ENCODE measurements at regions not wholly inside any gene's neighbourhood (a gene's known extent, or its start where the extent isn't known, plus 50 kb on each side); places are given as distances from the start of the nearest gene placed in this dataset.

GRCh38 chr17:72303787-72304733, 183.2 kb downstream of the SOX9 start:
- DNase-seq = no peak

- no peak for DNase-seq
Observed at GRCh38 chr17:72304859-72305258, 184.0 kb downstream of the SOX9 start.

DNA sequence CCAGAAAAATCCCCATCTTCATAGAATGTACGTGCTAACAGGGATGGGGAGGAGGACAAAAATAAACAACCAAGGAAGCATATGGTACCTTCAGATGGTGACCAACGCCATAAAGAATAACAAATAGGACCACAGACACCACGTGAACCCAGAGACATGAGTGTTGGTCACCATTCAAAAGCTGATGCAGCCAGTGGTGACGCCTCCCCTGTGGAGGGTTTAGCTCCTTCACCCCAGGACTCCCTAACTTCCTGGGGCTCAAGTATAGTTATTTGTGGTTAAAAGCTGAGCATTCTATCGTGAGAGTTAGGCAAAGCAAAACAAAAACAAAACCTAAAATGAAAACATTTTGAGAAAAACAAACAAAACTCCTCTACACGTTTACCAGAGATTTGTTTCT, 184.7 kb downstream of the SOX9 start:
- no peak for DNase-seq

- DNase-seq = no peak
Observed at GRCh38 chr17:72306037-72306436, 185.2 kb downstream of the SOX9 start.

DNA sequence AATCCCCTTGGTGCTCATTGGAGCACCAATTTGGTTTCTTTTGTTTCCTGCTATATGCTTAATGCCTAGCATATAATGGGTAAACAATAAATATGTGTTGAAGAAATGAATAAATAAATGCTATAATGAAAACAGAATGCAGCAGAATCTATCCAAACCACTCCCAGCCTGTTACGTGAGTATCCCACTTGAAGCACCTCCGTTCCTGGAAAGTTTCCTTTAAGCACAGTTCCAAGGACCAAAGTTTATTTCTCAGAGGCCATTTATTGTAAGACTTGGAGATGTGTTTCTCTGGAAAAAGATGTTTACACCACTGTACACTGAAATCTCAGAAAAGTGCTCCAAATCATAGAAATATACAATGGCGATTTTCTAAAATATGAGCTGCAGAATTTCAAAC, 187.0 kb downstream of the SOX9 start:
- DNase-seq = no peak

GRCh38 chr17:72308744-72309385, 188.0 kb downstream of the SOX9 start:
- no peak for DNase-seq

- no peak for DNase-seq
Observed at GRCh38 chr17:72311004-72311403, 190.2 kb downstream of the SOX9 start.

DNA sequence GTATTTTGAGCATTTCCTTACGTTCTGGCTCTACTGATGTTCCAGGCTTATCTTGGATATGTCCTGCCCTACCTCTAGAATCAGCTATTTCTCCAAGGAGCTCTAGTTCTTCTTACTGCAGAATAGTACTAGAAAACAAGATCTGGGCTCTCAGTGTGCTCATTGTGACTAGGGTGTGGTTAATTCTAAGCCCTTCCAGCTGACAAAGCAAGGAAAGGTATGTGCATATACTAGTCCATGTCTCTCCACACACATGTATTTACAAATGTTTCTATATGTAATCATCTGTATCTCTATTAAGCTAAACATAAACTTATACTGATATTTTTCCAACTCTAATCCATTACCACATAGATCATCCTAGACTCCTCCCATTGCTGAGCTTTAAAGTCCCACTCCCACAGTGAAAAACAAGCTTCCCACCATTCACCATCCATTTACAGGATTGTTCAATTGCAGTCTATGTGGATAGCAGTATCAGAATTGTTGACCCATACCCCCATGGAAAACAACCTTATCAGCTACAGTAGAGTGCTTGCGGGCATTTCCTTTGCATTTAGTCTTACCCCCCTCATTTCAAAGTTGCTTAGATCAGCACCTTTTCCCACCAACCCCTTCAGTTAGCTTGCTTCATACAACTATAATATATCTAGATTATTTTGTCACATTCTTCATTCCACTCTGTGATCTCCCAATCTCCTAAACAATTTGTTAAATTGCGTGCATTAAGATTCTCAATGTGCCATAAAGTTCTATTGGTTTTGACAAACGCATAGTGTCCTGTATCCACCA, 194.5 kb downstream of the SOX9 start:
- no peak for DNase-seq

DNA sequence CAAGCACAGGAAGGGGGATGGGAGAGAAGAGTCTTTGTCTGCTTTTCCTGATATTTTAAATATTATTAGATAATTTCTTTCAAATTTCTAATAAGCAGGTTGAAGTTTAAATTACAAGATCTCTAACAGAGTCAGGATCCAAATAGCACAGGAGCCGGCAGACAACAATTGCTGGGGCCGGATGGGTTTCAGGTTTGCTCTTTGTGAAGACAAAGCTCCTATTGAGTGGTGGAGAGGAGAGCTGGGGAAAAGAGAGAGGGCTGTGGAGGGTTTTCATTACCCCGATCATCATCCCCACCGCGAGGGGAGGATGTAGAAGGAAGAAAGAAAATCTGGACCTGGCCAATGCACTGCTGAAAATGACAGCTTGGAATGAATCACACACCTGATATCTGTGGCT, 197.3 kb downstream of the SOX9 start:
- DNase-seq = no peak

GRCh38 chr17:72321896-72322295, 201.1 kb downstream of the SOX9 start:
- no peak for DNase-seq

- DNase-seq = no peak
Observed at GRCh38 chr17:72332367-72332766, 211.5 kb downstream of the SOX9 start.

DNA sequence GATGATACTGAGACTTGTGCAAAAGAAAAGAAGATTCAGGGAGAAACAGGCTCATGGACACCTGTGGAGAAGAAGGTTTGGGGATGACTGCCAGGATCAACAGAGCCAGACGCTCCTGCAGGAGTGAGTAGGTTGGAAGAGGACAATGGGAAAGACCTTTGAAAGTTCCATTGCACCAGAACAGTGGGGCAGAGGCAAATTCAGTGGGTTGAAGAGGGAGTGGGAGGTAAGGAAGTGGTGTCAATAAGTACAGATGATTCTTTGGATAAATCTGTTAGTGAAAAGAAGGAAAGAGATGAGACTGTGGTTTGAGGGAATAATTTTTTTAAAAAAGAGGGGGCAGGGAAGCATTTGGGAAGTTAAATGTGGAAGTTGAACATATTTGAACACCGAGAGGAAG, 212.8 kb downstream of the SOX9 start:
- peak in 1 of 14 donors; percentile 27 for DNase-seq

GRCh38 chr17:72334205-72334604, 213.4 kb downstream of the SOX9 start:
- DNase-seq = no peak

DNA sequence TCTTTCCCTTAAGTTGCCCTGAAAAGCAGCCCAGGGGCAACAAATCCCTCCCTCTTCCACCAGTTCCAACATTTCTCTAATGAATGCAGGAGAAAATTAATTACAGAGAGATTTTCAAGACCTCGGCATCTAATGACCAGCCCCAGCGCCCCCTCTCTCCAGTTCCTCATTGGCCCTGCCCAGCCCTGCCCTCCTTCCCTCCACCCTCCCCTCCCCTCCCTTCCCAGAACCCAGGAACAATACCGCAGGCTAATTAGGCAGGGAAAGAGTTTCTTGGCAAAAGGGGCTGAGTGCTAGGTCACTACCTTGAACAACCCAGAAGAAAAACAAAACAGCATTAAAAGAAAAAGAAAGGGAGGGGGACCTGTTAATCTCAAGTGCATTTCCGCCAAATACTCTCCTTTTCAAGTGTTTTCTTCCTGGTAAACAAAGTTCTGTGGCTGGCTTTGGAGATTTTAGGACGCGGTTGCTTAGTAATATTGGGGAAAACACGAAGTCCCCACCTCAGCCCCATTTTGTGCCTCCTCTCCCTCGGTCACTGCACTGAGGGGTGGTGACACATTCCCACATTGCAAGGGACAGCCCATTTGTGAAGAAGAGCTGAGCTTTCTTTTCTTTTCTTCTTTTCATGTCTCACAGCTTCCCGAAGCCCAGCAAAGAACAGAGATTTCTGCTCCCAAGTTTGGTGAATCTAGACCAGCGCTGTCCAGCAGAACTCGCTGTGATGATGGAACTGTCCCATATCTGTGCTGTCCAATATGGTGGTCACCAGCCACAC, 215.4 kb downstream of the SOX9 start:
- DNase-seq = peak in 6 of 14 donors; percentile 23 to 74 (median 52)

DNA sequence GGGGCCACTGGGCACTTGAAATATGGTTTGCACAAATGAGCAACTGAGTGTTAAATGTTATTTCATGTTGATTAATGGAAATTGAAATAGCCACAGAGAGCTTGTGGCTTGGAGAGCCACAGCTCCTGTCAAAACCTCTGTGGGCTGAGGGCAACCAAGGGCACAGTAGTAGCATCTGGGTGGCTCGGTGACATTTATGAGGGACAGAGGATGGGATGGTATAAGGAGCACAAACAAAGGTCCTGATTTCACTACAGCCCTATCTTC, 215.9 kb downstream of the SOX9 start:
- DNase-seq = no peak

- no peak for DNase-seq
Observed at GRCh38 chr17:72338304-72338703, 217.5 kb downstream of the SOX9 start.

DNA sequence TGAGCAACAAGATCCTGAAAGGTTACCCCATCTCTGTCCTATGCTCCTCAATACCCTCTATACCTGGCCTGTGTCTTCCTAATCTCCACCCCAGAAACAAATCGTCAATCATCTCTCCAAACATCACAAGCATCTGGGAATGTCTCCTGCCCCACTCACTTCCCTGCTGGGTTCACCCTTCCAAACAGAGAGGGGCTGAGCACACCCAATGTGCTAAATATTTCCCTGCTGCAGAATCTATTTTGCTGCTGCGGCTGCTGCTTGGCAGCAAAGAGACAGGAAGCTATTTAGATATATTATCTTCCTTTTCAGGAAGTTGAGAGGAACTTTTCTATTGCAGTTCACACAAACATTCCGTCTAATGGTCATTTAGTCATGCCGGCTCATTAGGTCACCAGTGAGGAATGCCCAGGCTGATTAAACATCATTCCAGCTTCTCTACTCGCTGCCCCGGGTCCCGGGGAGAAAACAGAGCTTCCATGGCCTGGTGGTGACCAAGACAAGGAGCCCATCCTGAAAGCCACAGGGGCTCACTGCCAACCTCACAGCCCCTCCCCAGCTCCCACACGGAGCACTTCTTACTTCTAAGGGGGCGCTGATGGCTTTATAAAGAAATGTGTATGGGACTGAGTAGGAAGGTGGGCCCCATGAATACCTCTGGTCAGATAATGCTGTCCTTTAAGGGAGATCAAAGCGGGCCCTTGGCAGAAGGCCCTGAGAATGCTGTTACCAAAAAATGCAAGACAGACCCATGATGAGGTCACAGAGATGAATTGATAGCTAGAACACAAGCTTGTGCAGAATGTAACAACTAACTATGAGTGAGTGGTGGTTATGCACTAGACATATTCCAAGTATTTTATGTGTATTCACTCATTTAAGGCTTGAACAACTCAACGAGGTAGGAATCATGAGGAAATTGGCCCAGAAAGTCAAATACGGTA, 218.3 kb downstream of the SOX9 start:
- DNase-seq = no peak

GRCh38 chr17:72340836-72341235, 220.0 kb downstream of the SOX9 start:
- peak in 1 of 14 donors; percentile 4 for DNase-seq

GRCh38 chr17:72342061-72342460, 221.2 kb downstream of the SOX9 start:
- DNase-seq = no peak

GRCh38 chr17:72342627-72343527, 222.1 kb downstream of the SOX9 start:
- DNase-seq = peak in 13 of 14 donors; percentile 6 to 68 (median 43)

Data from C1 segment of cervical spinal cord (tissue), 14 donors.